Gastroesophageal sphincter (tissue), 4 donors: ENCODE measurements at regions not wholly inside any gene's neighbourhood (a gene's known extent, or its start where the extent isn't known, plus 50 kb on each side); places are given as distances from the start of the nearest gene placed in this dataset.

Source experiments
- ATAC-seq: fragments of 150-250 bp; one replicate; pipeline ENCODE4 v1.9.1; 2016; ENCODE audit warnings: mild to moderate bottlenecking, moderate library complexity
- H3K27ac ChIP-seq, 4 donors: fragments of 200-600 bp; sonication (generic) in 3 of 4; 1 replicate in 3 of 4; 2 replicates in 1 of 4; pipeline ENCODE4 v1.5.1; 2016 to 2019
- H3K27me3 ChIP-seq: fragments of 200-600 bp; sonication (generic); one replicate; pipeline ENCODE4 v1.5.1; 2019
- H3K36me3 ChIP-seq, 2 donors: fragments of 200-600 bp; sonication (generic); one replicate each; pipeline ENCODE4 v1.5.1; 2019; ENCODE audit warnings: control low read depth in 1 of 2
- H3K4me1 ChIP-seq, 3 donors: fragments of 200-600 bp; sonication (generic); 1 replicate in 2 of 3; 2 replicates in 1 of 3; pipeline ENCODE4 v1.5.1; 2016 to 2019; ENCODE audit warnings: control low read depth in 2 of 3
- H3K4me3 ChIP-seq, 2 donors: fragments of 200-600 bp; sonication (generic); one replicate each; pipeline ENCODE4 v1.5.1; 2019; ENCODE audit warnings: mild to moderate bottlenecking in 1 of 2, moderate library complexity in 1 of 2
- H3K9me3 ChIP-seq, 3 donors: fragments of 200-600 bp; sonication (generic); one replicate each; pipeline ENCODE4 v1.5.1; 2017 to 2019; ENCODE audit warnings: control low read depth in 2 of 3
- CTCF ChIP-seq, 4 experiments: fragments of 200-600 bp in 2 of 4; fragments of 450-650 bp in 2 of 4; sonication (generic) in 1 of 4; IDR thresholded peaks; one replicate each; pipeline ENCODE4 v1.5.1; 2017 to 2019; ENCODE audit warnings: antibody characterized with exemption in 4 of 4, mild to moderate bottlenecking in 2 of 4, moderate library complexity in 2 of 4
- EP300 ChIP-seq: sonication (generic); formaldehyde crosslinking; IDR thresholded peaks from one replicate; pipeline ENCODE4 v1.6.1; 2017; ENCODE audit warnings: antibody characterized with exemption, mild to moderate bottlenecking
- POLR2A ChIP-seq, 2 donors: fragments of 450-650 bp; IDR thresholded peaks; one replicate each; pipeline ENCODE4 v1.6.1; 2017; ENCODE audit warnings: antibody characterized with exemption in 2 of 2, mild to moderate bottlenecking in 2 of 2, moderate library complexity in 1 of 2
- POLR2AphosphoS5 ChIP-seq: sonication (generic); formaldehyde crosslinking; IDR thresholded peaks from one replicate; pipeline ENCODE4 v1.6.1; 2017; ENCODE audit warnings: antibody characterized with exemption
- WGBS, 2 donors: methylation state at CpG; one replicate each; pipeline ENCODE4 v1.1.5; 2018; ENCODE audit warnings: low coverage in 1 of 2; 5-methylcytosine and 5-hydroxymethylcytosine counted together

DNA sequence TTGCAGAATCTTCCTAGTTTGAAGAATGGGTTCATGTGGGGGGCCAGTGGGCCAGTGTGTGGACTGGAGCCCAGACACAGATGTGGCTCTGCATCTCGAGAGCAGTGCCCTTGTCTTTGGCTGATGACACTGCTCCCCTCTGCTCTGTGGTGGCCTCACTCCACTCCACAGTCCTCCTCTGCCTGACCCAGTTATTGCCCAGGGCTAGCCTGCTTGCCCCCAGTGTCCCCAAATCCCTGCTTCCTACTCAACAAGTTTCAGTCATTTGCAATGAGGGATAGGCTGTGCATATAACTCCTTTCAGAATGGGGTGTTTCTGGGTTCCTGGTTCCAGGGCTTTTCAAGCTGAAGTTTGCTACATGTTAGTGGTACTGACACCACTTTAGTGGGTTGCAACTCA lies 177.5 kb downstream of the SNX10 start:
- TF ChIP-seq CTCF (IDR thresholded peaks at IDR 0.05) (no peak), POLR2A (IDR thresholded peaks at IDR 0.05) (no peak), POLR2AphosphoS5 (no peak), EP300 (no peak)
- peaks cover 7% of the 10 kb centered on the region for H3K27me3 ChIP-seq
- ATAC-seq, result no peak
- H3K36me3 ChIP-seq, result no peaks in the 10 kb centered on the region
- H3K27ac ChIP-seq, result no peak overlapping the region
- H3K9me3 ChIP-seq, result no peaks in the 10 kb centered on the region
- WGBS, 2 donors, result no CpG with 5 or more reads among the region's 1 CpG
- no peak overlapping the region for H3K4me3 ChIP-seq
- no peaks in the 10 kb centered on the region for H3K4me1 ChIP-seq

GRCh38 chr7:26470691-26471090 lies 179.0 kb downstream of the SNX10 start:
- Histone ChIP-seq H3K4me3 (no peak overlapping the region), H3K36me3 (no peaks in the 10 kb centered on the region), H3K27ac (no peak overlapping the region), H3K27me3 (peaks cover 7% of the 10 kb centered on the region), H3K4me1 (no peaks in the 10 kb centered on the region), H3K9me3 (no peaks in the 10 kb centered on the region)
- ATAC-seq, result no peak
- 39 to 79% methylated on average over 5 to 6 of the region's 7 CpGs for WGBS, 2 donors
- TF ChIP-seq POLR2AphosphoS5 (no peak), POLR2A (IDR thresholded peaks at IDR 0.05) (no peak), EP300 (no peak), CTCF (IDR thresholded peaks at IDR 0.05) (no peak)

DNA sequence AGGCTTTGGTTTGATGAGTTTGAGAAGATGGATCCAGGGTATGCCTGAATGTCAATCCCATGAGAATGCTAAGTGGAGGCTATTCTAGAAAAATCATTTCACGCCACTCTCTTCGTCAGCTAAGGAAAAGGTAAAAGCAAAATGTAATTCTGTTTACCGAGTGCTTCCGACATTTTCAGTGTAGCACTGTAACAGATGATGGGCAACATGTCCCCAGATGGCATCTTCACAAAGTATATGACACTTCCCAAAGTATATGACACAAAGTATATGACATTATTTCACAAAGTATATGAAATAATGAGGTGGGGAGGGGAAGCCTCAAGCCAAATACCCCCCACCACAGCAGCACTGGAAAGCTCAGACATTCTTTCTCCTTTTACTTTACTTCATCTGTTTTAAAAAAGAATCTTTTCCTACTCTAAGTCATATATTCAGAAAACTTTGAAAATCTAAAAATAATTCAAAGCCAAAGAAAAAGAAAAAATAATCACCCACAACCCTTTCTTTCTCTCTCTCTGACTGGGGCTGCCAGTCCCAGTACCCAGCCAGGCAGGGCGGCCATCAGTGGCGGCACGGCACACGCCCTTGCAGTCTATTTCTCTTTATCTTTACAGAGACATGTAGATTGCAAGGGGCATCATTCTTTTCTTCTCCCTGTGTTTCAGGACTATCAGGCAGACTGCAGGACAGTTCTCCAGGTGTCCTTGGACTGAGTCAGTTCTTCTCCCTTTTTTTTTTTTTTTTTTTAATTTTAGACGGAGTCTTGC lies 179.8 kb downstream of the SNX10 start:
- 82 to 94% methylated on average over 8 to 9 of the region's 9 CpGs for WGBS, 2 donors
- Histone ChIP-seq H3K27me3 (peaks cover 7% of the 10 kb centered on the region), H3K4me3 (no peak overlapping the region), H3K9me3 (no peaks in the 10 kb centered on the region), H3K36me3 (no peaks in the 10 kb centered on the region), H3K27ac (no peak overlapping the region), H3K4me1 (no peaks in the 10 kb centered on the region)
- TF ChIP-seq POLR2AphosphoS5 (no peak), EP300 (no peak), POLR2A (IDR thresholded peaks at IDR 0.05) (no peak), CTCF (IDR thresholded peaks at IDR 0.05) (no peak)
- ATAC-seq, result no peak

DNA sequence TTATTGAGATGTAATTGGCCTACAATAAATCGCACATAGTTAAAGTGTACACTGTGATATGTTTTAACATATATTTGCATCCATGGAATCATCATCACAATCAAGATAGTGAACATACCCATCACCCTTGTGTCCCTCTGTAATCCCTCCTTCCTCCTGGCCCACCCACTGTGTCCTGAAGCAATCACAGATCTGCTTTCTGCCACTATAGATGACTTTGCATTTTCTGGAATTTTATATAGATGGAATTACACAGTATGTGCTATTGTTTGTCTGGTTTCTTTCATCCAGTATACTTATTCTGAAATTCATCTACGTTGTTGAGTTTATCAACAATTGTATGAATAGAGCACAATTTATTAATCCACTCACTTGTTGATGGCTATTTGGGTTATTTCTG lies 181.3 kb downstream of the SNX10 start:
- no peak for ATAC-seq
- no peak for TF ChIP-seq POLR2A (IDR thresholded peaks at IDR 0.05)
- no peak for TF ChIP-seq CTCF (IDR thresholded peaks at IDR 0.05)
- TF ChIP-seq POLR2AphosphoS5, result no peak
- TF ChIP-seq EP300, result no peak
- no peak overlapping the region for H3K4me3 ChIP-seq
- WGBS, 2 donors, result 85 to 96% methylated on average over 2 of the region's 2 CpGs
- peaks cover 5% of the 10 kb centered on the region for H3K27me3 ChIP-seq
- H3K4me1 ChIP-seq, result no peaks in the 10 kb centered on the region
- no peaks in the 10 kb centered on the region for H3K36me3 ChIP-seq
- H3K27ac ChIP-seq, result no peak overlapping the region
- H3K9me3 ChIP-seq, result no peaks in the 10 kb centered on the region

GRCh38 chr7:26476271-26476670 lies 184.6 kb downstream of the SNX10 start:
- Histone ChIP-seq H3K36me3 (no peaks in the 10 kb centered on the region), H3K9me3 (no peaks in the 10 kb centered on the region), H3K27me3 (no peaks in the 10 kb centered on the region), H3K4me1 (no peaks in the 10 kb centered on the region), H3K4me3 (no peak overlapping the region), H3K27ac (no peak overlapping the region)
- no peak for ATAC-seq
- no peak for TF ChIP-seq POLR2A (IDR thresholded peaks at IDR 0.05)
- TF ChIP-seq CTCF (IDR thresholded peaks at IDR 0.05), result no peak
- no peak for TF ChIP-seq POLR2AphosphoS5
- no peak for TF ChIP-seq EP300
- WGBS, 2 donors, result 100% methylated on average over 1 of the region's 1 CpG
